HG02571 (cell line): ENCODE measurements at regions not wholly inside any gene's neighbourhood (a gene's known extent, or its start where the extent isn't known, plus 50 kb on each side); places are given as distances from the start of the nearest gene placed in this dataset.
A peak's percentile ranks its signal among the peaks of the same experiment; 100 is the strongest.
"Not testable (repeated sequence)": the region's sequence is repeated elsewhere in the genome, so short reads cannot be mapped to it uniquely, and the experiment has no call there.

Experiments
- ATAC-seq: cut with Tn5 transposase; IDR thresholded peaks from one replicate; pipeline ENCODE4 v1.9.1; 2021; ENCODE audit warnings: mild to moderate bottlenecking, moderate library complexity; ENCODE audit not compliant: unreplicated experiment

GRCh38 chr20:30295396-30295795 lies 962.1 kb upstream of the DEFB115 start:
- ATAC-seq: not testable (repeated sequence)

- ATAC-seq: not testable (repeated sequence)
Observed at GRCh38 chr20:30295967-30296366, 961.5 kb upstream of the DEFB115 start.

GRCh38 chr20:30297878-30298595 lies 959.4 kb upstream of the DEFB115 start:
- not testable (repeated sequence) for ATAC-seq

GRCh38 chr20:30300220-30300642 lies 957.2 kb upstream of the DEFB115 start:
- not testable (repeated sequence) for ATAC-seq

GRCh38 chr20:30302786-30303185 lies 954.7 kb upstream of the DEFB115 start:
- ATAC-seq: not testable (repeated sequence)

GRCh38 chr20:30309938-30310337 lies 947.5 kb upstream of the DEFB115 start:
- not testable (repeated sequence) for ATAC-seq

GRCh38 chr20:30310385-30310784 lies 947.1 kb upstream of the DEFB115 start:
- ATAC-seq: not testable (repeated sequence)

GRCh38 chr20:30312220-30312619 lies 945.2 kb upstream of the DEFB115 start:
- ATAC-seq: not testable (repeated sequence)

GRCh38 chr20:30313660-30314059 lies 943.8 kb upstream of the DEFB115 start:
- not testable (repeated sequence) for ATAC-seq

GRCh38 chr20:30316063-30316462 lies 941.4 kb upstream of the DEFB115 start:
- ATAC-seq: not testable (repeated sequence)

GRCh38 chr20:30316532-30317299 lies 940.7 kb upstream of the DEFB115 start:
- not testable (repeated sequence) for ATAC-seq

GRCh38 chr20:30333744-30334143 lies 923.7 kb upstream of the DEFB115 start:
- ATAC-seq: not testable (repeated sequence)

GRCh38 chr20:30337556-30337955 lies 919.9 kb upstream of the DEFB115 start:
- ATAC-seq: not testable (repeated sequence)

GRCh38 chr20:30348932-30349331 lies 908.5 kb upstream of the DEFB115 start:
- ATAC-seq: not testable (repeated sequence)

GRCh38 chr20:30356854-30357467 lies 900.5 kb upstream of the DEFB115 start:
- ATAC-seq: not testable (repeated sequence)

- ATAC-seq: not testable (repeated sequence)
Observed at GRCh38 chr20:30361756-30362155, 895.7 kb upstream of the DEFB115 start.

GRCh38 chr20:30376430-30376766 lies 881.1 kb upstream of the DEFB115 start:
- not testable (repeated sequence) for ATAC-seq

GRCh38 chr20:30376767-30377658 lies 880.5 kb upstream of the DEFB115 start:
- ATAC-seq: peak; percentile 95

GRCh38 chr20:30378317-30378716 lies 879.1 kb upstream of the DEFB115 start:
- not testable (repeated sequence) for ATAC-seq

GRCh38 chr20:30378721-30379120 lies 878.7 kb upstream of the DEFB115 start:
- ATAC-seq: not testable (repeated sequence)
